OCI-LY3 (cell line): ENCODE measurements at regions not wholly inside any gene's neighbourhood (a gene's known extent, or its start where the extent isn't known, plus 50 kb on each side); places are given as distances from the start of the nearest gene placed in this dataset.

Experiments used
- H2AFZ ChIP-seq: fragments of 200-600, 300-600 bp; shearing (Covaris generic); 2 replicates; pipeline ENCODE4 v1.6.0; 2014; ENCODE audit warnings: antibody characterized with exemption, low read depth, low read length
- H3K27ac ChIP-seq: fragments of 200-600, 300-600 bp; sonication (generic); 2 replicates; pipeline ENCODE4 v1.5.1; 2014; ENCODE audit warnings: mild to moderate bottlenecking, low read length, moderate library complexity, mixed read lengths
- H3K27me3 ChIP-seq: fragments of 200-600, 300-600 bp; sonication (generic); 2 replicates; pipeline ENCODE4 v1.6.1; 2014; ENCODE audit warnings: low read depth, low read length, mixed read lengths
- H3K36me3 ChIP-seq: fragments of 200-600, 300-600 bp; sonication (generic); replicated peaks from 2 replicates; pipeline ENCODE3; 2014; ENCODE audit warnings: low read depth, low read length, mixed read lengths
- H3K4me1 ChIP-seq: fragments of 300-600, 200-600 bp; sonication (generic); 2 replicates; pipeline ENCODE4 v1.6.1; 2014; ENCODE audit warnings: low read length, mixed read lengths
- H3K4me2 ChIP-seq: fragments of 200-600, 300-600 bp; sonication (generic); 2 replicates; pipeline ENCODE4 v1.6.1; 2014; ENCODE audit warnings: low read length, mixed read lengths
- H3K4me3 ChIP-seq: fragments of 300-600, 200-600 bp; sonication (generic); 2 replicates; pipeline ENCODE4 v1.5.1; 2014; ENCODE audit warnings: antibody characterized with exemption, mild to moderate bottlenecking, low read length, moderate library complexity
- H3K79me2 ChIP-seq: fragments of 300-600, 200-600 bp; shearing (Covaris generic); 2 replicates; pipeline ENCODE4 v1.6.1; 2014; ENCODE audit warnings: mild to moderate bottlenecking, low read length, mixed read lengths
- H3K9ac ChIP-seq: fragments of 300-600, 200-600 bp; shearing (Covaris generic); 2 replicates; pipeline ENCODE4 v1.6.0; 2014; ENCODE audit warnings: mild to moderate bottlenecking, low read length, moderate library complexity
- H3K9me3 ChIP-seq: fragments of 200-600, 300-600 bp; shearing (Covaris generic); 2 replicates; pipeline ENCODE4 v1.6.1; 2014; ENCODE audit warnings: low read length, mixed read lengths; ENCODE audit not compliant: insufficient read depth
- H4K20me1 ChIP-seq: fragments of 200-600, 300-600 bp; sonication (generic); 2 replicates; pipeline ENCODE4 v1.6.1; 2016; ENCODE audit warnings: low read length, mixed read lengths; ENCODE audit not compliant: insufficient read depth
- CTCF ChIP-seq: fragments of 200-600, 300-600 bp; sonication (generic); IDR thresholded peaks from 2 replicates; pipeline ENCODE4 v1.5.1; 2014; ENCODE audit warnings: antibody characterized with exemption, low read length, low read depth
- EZH2phosphoT487 ChIP-seq: fragments of 200-600 bp; shearing (Covaris generic); IDR thresholded peaks from 2 replicates; pipeline ENCODE4 v1.6.1; 2018; ENCODE audit warnings: antibody characterized with exemption, mixed run types, low read depth

GRCh38 chr7:15977663-15978062, 291.2 kb upstream of the MEOX2 start:
- H4K20me1 ChIP-seq, result no peaks in the 10 kb centered on the region
- H3K79me2 ChIP-seq, result no peaks in the 10 kb centered on the region
- H3K36me3 ChIP-seq, result no peaks in the 10 kb centered on the region
- no peak overlapping the region for H3K4me2 ChIP-seq
- no peaks in the 10 kb centered on the region for H3K4me1 ChIP-seq
- H3K9me3 ChIP-seq, result no peaks in the 10 kb centered on the region
- H3K9ac ChIP-seq, result no peak overlapping the region
- no peaks in the 10 kb centered on the region for H3K27me3 ChIP-seq
- H2AFZ ChIP-seq, result no peak overlapping the region
- TF ChIP-seq EZH2phosphoT487 (no peak), CTCF (no peak)
- no peak overlapping the region for H3K4me3 ChIP-seq
- H3K27ac ChIP-seq, result no peak overlapping the region

GRCh38 chr7:15972862-15973275, 286.4 kb upstream of the MEOX2 start:
- Histone ChIP-seq H2AFZ (no peak overlapping the region), H3K27me3 (no peaks in the 10 kb centered on the region), H3K27ac (no peak overlapping the region), H3K79me2 (no peaks in the 10 kb centered on the region), H3K4me3 (no peak overlapping the region), H3K9me3 (no peaks in the 10 kb centered on the region), H3K4me1 (no peaks in the 10 kb centered on the region), H3K9ac (no peak overlapping the region), H4K20me1 (no peaks in the 10 kb centered on the region), H3K36me3 (no peaks in the 10 kb centered on the region), H3K4me2 (no peak overlapping the region)
- no peak for TF ChIP-seq CTCF
- no peak for TF ChIP-seq EZH2phosphoT487

GRCh38 chr7:15967551-15967950, 281.1 kb upstream of the MEOX2 start:
- H3K27ac ChIP-seq, result no peak overlapping the region
- H3K4me2 ChIP-seq, result no peak overlapping the region
- no peak overlapping the region for H3K4me3 ChIP-seq
- no peak overlapping the region for H2AFZ ChIP-seq
- no peaks in the 10 kb centered on the region for H4K20me1 ChIP-seq
- H3K27me3 ChIP-seq, result no peaks in the 10 kb centered on the region
- H3K9ac ChIP-seq, result no peak overlapping the region
- no peaks in the 10 kb centered on the region for H3K36me3 ChIP-seq
- H3K4me1 ChIP-seq, result no peaks in the 10 kb centered on the region
- H3K9me3 ChIP-seq, result no peaks in the 10 kb centered on the region
- H3K79me2 ChIP-seq, result no peaks in the 10 kb centered on the region
- TF ChIP-seq CTCF, result no peak
- TF ChIP-seq EZH2phosphoT487, result no peak

GRCh38 chr7:15967121-15967520, 280.6 kb upstream of the MEOX2 start:
- Histone ChIP-seq H3K4me2 (no peak overlapping the region), H3K4me1 (no peaks in the 10 kb centered on the region), H3K9me3 (no peaks in the 10 kb centered on the region), H3K36me3 (no peaks in the 10 kb centered on the region), H4K20me1 (no peaks in the 10 kb centered on the region), H3K4me3 (no peak overlapping the region), H3K27ac (no peak overlapping the region), H3K27me3 (no peaks in the 10 kb centered on the region), H3K79me2 (no peaks in the 10 kb centered on the region), H3K9ac (no peak overlapping the region), H2AFZ (no peak overlapping the region)
- TF ChIP-seq CTCF (no peak), EZH2phosphoT487 (no peak)
